Smooth muscle cell (in vitro differentiated cells): ENCODE measurements at regions not wholly inside any gene's neighbourhood (a gene's known extent, or its start where the extent isn't known, plus 50 kb on each side); places are given as distances from the start of the nearest gene placed in this dataset.

Experiments
- DNase-seq: peaks from one replicate; lab custom pipeline; 2025; ENCODE audit not compliant: unreplicated experiment; lab: John Stamatoyannopoulos, UW
- H2AFZ ChIP-seq: fragments of 200-600 bp; sonication (generic); 2 replicates; pipeline ENCODE4 v1.6.0; 2016; ENCODE audit warnings: antibody characterized with exemption, low read depth, mild to moderate bottlenecking
- H3F3A ChIP-seq: fragments of 200-600 bp; sonication (generic); 2 replicates; pipeline ENCODE4 v1.6.0; 2017; ENCODE audit warnings: antibody characterized with exemption, low read depth
- H3K27ac ChIP-seq: fragments of 200-600 bp; sonication (generic); 2 replicates; pipeline ENCODE4 v1.5.1; 2016; ENCODE audit warnings: low read depth, mild to moderate bottlenecking
- H3K27me3 ChIP-seq: fragments of 200-600 bp; sonication (generic); 2 replicates; pipeline ENCODE4 v1.6.1; 2016; ENCODE audit warnings: low read depth, mild to moderate bottlenecking
- H3K36me3 ChIP-seq: fragments of 200-600 bp; sonication (generic); 2 replicates; pipeline ENCODE4 v1.5.1; 2016; ENCODE audit warnings: low read depth
- H3K4me1 ChIP-seq: fragments of 200-600 bp; sonication (generic); 2 replicates; pipeline ENCODE4 v1.5.1; 2016; ENCODE audit warnings: low read depth
- H3K4me2 ChIP-seq: fragments of 200-600 bp; sonication (generic); 2 replicates; pipeline ENCODE4 v1.6.0; 2016; ENCODE audit warnings: mild to moderate bottlenecking
- H3K4me3 ChIP-seq: fragments of 200-600 bp; sonication (generic); 2 replicates; pipeline ENCODE4 v1.5.1; 2016; ENCODE audit warnings: mild to moderate bottlenecking
- H3K79me2 ChIP-seq: fragments of 200-600 bp; sonication (generic); 2 replicates; pipeline ENCODE4 v1.6.0; 2016; ENCODE audit warnings: low read depth, mild to moderate bottlenecking
- H3K9ac ChIP-seq: fragments of 200-600 bp; sonication (generic); 2 replicates; pipeline ENCODE4 v1.6.0; 2016; ENCODE audit warnings: low read depth
- H3K9me3 ChIP-seq: fragments of 200-600 bp; sonication (generic); replicated peaks from 2 replicates; pipeline ENCODE4 v1.5.1; 2016; ENCODE audit warnings: low read depth
- H4K20me1 ChIP-seq: fragments of 200-600 bp; sonication (generic); 2 replicates; pipeline ENCODE4 v1.6.0; 2016; ENCODE audit warnings: low read depth
- CTCF ChIP-seq: fragments of 200-600 bp; sonication (generic); IDR thresholded peaks from 2 replicates; pipeline ENCODE4 v1.5.1; 2017; ENCODE audit warnings: borderline replicate concordance, mild to moderate bottlenecking, antibody characterized with exemption; ENCODE audit not compliant: insufficient read depth, poor library complexity, severe bottlenecking
- WGBS: methylation state at CpG from one replicate; pipeline ENCODE4 v1.1.7; 2016; ENCODE audit warnings: low lambda C conversion rate; 5-methylcytosine and 5-hydroxymethylcytosine counted together

- Histone ChIP-seq H4K20me1 (no peaks in the 10 kb centered on the region), H3F3A (no peaks in the 10 kb centered on the region), H3K4me3 (no peak overlapping the region), H3K4me2 (no peak overlapping the region), H3K79me2 (no peaks in the 10 kb centered on the region), H3K27ac (no peak overlapping the region), H3K36me3 (no peaks in the 10 kb centered on the region), H3K9me3 (no peaks in the 10 kb centered on the region), H3K4me1 (peaks cover 8% of the 10 kb centered on the region), H3K27me3 (peaks cover 43% of the 10 kb centered on the region), H2AFZ (no peak overlapping the region), H3K9ac (no peak overlapping the region)
- no peak for TF ChIP-seq CTCF
- no peak for DNase-seq
- 8% methylated on average over 13 of the region's 13 CpGs for WGBS
These were observed 61.6 kb downstream of the LSM5 start for GRCh38 chr7:32428546-32428945.

GRCh38 chr7:32427769-32428291, 62.4 kb downstream of the LSM5 start:
- no peaks in the 10 kb centered on the region for H3K79me2 ChIP-seq
- peaks cover 8% of the 10 kb centered on the region for H3K4me1 ChIP-seq
- peaks cover 43% of the 10 kb centered on the region for H3K27me3 ChIP-seq
- WGBS, result 1% methylated on average over 48 of the region's 48 CpGs
- H4K20me1 ChIP-seq, result no peaks in the 10 kb centered on the region
- peak overlapping the region; percentile 65 for H3K4me2 ChIP-seq
- no peaks in the 10 kb centered on the region for H3K36me3 ChIP-seq
- peak; percentile 24 for TF ChIP-seq CTCF
- H3K4me3 ChIP-seq, result no peak overlapping the region
- no peaks in the 10 kb centered on the region for H3K9me3 ChIP-seq
- no peak overlapping the region for H3K9ac ChIP-seq
- no peak overlapping the region for H2AFZ ChIP-seq
- peak; percentile 33 for DNase-seq
- no peak overlapping the region for H3K27ac ChIP-seq
- no peaks in the 10 kb centered on the region for H3F3A ChIP-seq

GRCh38 chr7:32416846-32417245, 73.3 kb downstream of the LSM5 start:
- no peak overlapping the region for H3K4me2 ChIP-seq
- H3K36me3 ChIP-seq, result no peaks in the 10 kb centered on the region
- no peak overlapping the region for H3K9ac ChIP-seq
- H3F3A ChIP-seq, result no peaks in the 10 kb centered on the region
- no peak overlapping the region for H3K27ac ChIP-seq
- H4K20me1 ChIP-seq, result no peaks in the 10 kb centered on the region
- no peaks in the 10 kb centered on the region for H3K9me3 ChIP-seq
- H3K27me3 ChIP-seq, result no peaks in the 10 kb centered on the region
- H3K4me3 ChIP-seq, result no peak overlapping the region
- no peaks in the 10 kb centered on the region for H3K79me2 ChIP-seq
- WGBS, result 86% methylated on average over 8 of the region's 8 CpGs
- no peak for DNase-seq
- no peak overlapping the region for H2AFZ ChIP-seq
- no peaks in the 10 kb centered on the region for H3K4me1 ChIP-seq
- no peak for TF ChIP-seq CTCF

DNA sequence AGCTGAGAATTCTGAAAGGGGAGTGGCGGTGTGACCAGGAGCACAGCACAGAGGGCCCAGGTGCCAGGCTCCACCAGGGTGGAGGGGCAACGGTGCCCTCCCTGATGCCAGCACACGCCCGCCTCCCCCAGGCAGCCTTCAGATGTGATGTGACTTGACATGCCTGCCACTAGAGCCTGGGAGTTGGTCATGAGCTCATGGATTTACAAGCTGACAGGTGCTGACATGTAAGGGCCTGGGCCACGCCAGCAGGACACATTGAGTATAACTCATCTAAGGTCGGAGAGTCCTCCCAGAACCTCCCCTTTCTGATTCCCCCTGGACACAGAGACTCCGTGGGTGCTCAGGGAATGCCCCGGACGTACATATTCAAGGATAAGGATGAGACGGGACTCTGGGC, 74.2 kb downstream of the LSM5 start:
- Histone ChIP-seq H3K27me3 (no peaks in the 10 kb centered on the region), H4K20me1 (no peaks in the 10 kb centered on the region), H3K9ac (no peak overlapping the region), H3K27ac (no peak overlapping the region), H3K79me2 (no peaks in the 10 kb centered on the region), H3F3A (no peaks in the 10 kb centered on the region), H3K4me2 (no peak overlapping the region), H3K4me3 (no peak overlapping the region), H2AFZ (no peak overlapping the region), H3K4me1 (no peaks in the 10 kb centered on the region), H3K36me3 (no peaks in the 10 kb centered on the region), H3K9me3 (no peaks in the 10 kb centered on the region)
- DNase-seq, result no peak
- TF ChIP-seq CTCF, result no peak
- 81% methylated on average over 10 of the region's 10 CpGs for WGBS
